GM23338 (cell line): ENCODE measurements at regions not wholly inside any gene's neighbourhood (a gene's known extent, or its start where the extent isn't known, plus 50 kb on each side); places are given as distances from the start of the nearest gene placed in this dataset.
"Not testable (repeated sequence)": the region's sequence is repeated elsewhere in the genome, so short reads cannot be mapped to it uniquely, and the experiment has no call there.

ENCODE experiments used
- ATAC-seq: fragments of 200-7000 bp; cut with Tn5 transposase; 3 replicates; pipeline ENCODE4 v1.9.1; 2020
- DNase-seq: peaks from one replicate; pipeline ENCODE4 v3.0.0-alpha.2; 2015; ENCODE audit warnings: low spot score
- H2AFZ ChIP-seq: fragments of 200-600 bp; sonication (generic); 2 replicates; pipeline ENCODE4 v1.8.0; 2016; ENCODE audit warnings: antibody characterized with exemption, mild to moderate bottlenecking, moderate library complexity
- H3F3A ChIP-seq: fragments of 200-600 bp; sonication (generic); replicated peaks from 2 replicates; pipeline ENCODE4 v1.8.0; 2017; ENCODE audit warnings: antibody characterized with exemption, mixed run types, low read depth
- H3K27ac ChIP-seq: fragments of 200-600 bp; sonication (generic); 2 replicates; pipeline ENCODE4 v1.6.1; 2016; ENCODE audit warnings: low read depth
- H3K27me3 ChIP-seq: fragments of 200-600 bp; sonication (generic); 2 replicates; pipeline ENCODE4 v1.8.0; 2016; ENCODE audit warnings: mild to moderate bottlenecking, mixed run types, moderate library complexity; ENCODE audit not compliant: insufficient read depth
- H3K36me3 ChIP-seq: fragments of 200-600 bp; sonication (generic); 2 replicates; pipeline ENCODE4 v1.8.0; 2016; ENCODE audit warnings: mild to moderate bottlenecking; ENCODE audit not compliant: insufficient read depth
- H3K4me1 ChIP-seq: fragments of 200-600 bp; sonication (generic); 2 replicates; pipeline ENCODE4 v1.8.0; 2016; ENCODE audit warnings: mild to moderate bottlenecking, moderate library complexity; ENCODE audit not compliant: insufficient read depth
- H3K4me2 ChIP-seq: fragments of 200-600 bp; sonication (generic); 2 replicates; pipeline ENCODE4 v1.7.1; 2017; ENCODE audit warnings: mixed run types
- H3K4me3 ChIP-seq: fragments of 200-600 bp; sonication (generic); 2 replicates; pipeline ENCODE4 v1.6.1; 2016; ENCODE audit warnings: mixed run types
- H3K79me2 ChIP-seq: fragments of 200-600 bp; sonication (generic); replicated peaks from 2 replicates; pipeline ENCODE4 v1.8.0; 2017; ENCODE audit warnings: mild to moderate bottlenecking; ENCODE audit not compliant: insufficient read depth
- H3K9me2 ChIP-seq: fragments of 200-600 bp; sonication (generic); 2 replicates; pipeline ENCODE4 v1.8.0; 2017; ENCODE audit not compliant: insufficient read depth
- H4K20me1 ChIP-seq: fragments of 200-600 bp; sonication (generic); replicated peaks from 2 replicates; pipeline ENCODE4 v1.8.0; 2017; ENCODE audit warnings: mild to moderate bottlenecking; ENCODE audit not compliant: insufficient read depth
- H3K27ac Mint-ChIP-seq: 2 replicates; pipeline ENCODE4 v1.8.0; 2020; ENCODE audit warnings: inconsistent platforms, mild to moderate bottlenecking, moderate library complexity, mixed read lengths
- H3K27me3 Mint-ChIP-seq: 3 replicates; pipeline ENCODE4 v1.8.0; 2022; ENCODE audit warnings: low read depth, mild to moderate bottlenecking, moderate library complexity, mixed read lengths, inconsistent platforms; ENCODE audit not compliant: insufficient read depth, poor library complexity
- H3K36me3 Mint-ChIP-seq: 3 replicates; pipeline ENCODE4 v1.8.0; 2021; ENCODE audit warnings: low read depth, mild to moderate bottlenecking, inconsistent platforms, moderate library complexity, mixed read lengths
- H3K4me1 Mint-ChIP-seq: 3 replicates; pipeline ENCODE4 v1.8.0; 2020; ENCODE audit warnings: mild to moderate bottlenecking, inconsistent platforms, mixed read lengths
- H3K4me3 Mint-ChIP-seq: 3 replicates; pipeline ENCODE4 v1.8.0; 2021; ENCODE audit warnings: moderate library complexity, mild to moderate bottlenecking, inconsistent platforms, mixed read lengths
- H3K9me3 Mint-ChIP-seq: 3 replicates; pipeline ENCODE4 v1.8.0; 2020; ENCODE audit warnings: moderate library complexity, mild to moderate bottlenecking, inconsistent platforms, mixed read lengths
- CREB1 ChIP-seq: fragments of 250-450 bp; sonication (Bioruptor Pico); IDR thresholded peaks from 2 replicates; pipeline ENCODE4 v1.5.0; 2020; ENCODE audit warnings: low read depth, mild to moderate bottlenecking, moderate library complexity
- EZH2phosphoT487 ChIP-seq: fragments of 200-600 bp; sonication (generic); IDR thresholded peaks from one replicate; pipeline ENCODE4 v1.8.1; 2018; ENCODE audit warnings: antibody characterized with exemption; ENCODE audit not compliant: unreplicated experiment
- JUNB ChIP-seq: IDR thresholded peaks from one replicate; pipeline ENCODE4 v1.6.1; 2016; ENCODE audit warnings: antibody characterized with exemption; ENCODE audit not compliant: unreplicated experiment
- NANOG ChIP-seq: IDR thresholded peaks from 2 replicates; pipeline ENCODE4 v1.6.1; 2016; ENCODE audit warnings: antibody characterized with exemption, borderline replicate concordance
- POLR2AphosphoS5 ChIP-seq: IDR thresholded peaks from 2 replicates; pipeline ENCODE4 v1.6.1; 2016; ENCODE audit warnings: antibody characterized with exemption, low read depth
- ZNF114 ChIP-seq: fragments of 250-450 bp; sonication (Bioruptor Pico); IDR thresholded peaks from 2 replicates; pipeline ENCODE4 v1.5.0; 2020; ENCODE audit warnings: mild to moderate bottlenecking, moderate library complexity
- TF ChIP-seq, protein P1 (sequence below): IDR thresholded peaks from 2 replicates; pipeline ENCODE4 v1.6.1; 2016; ENCODE audit warnings: antibody characterized with exemption
- TF ChIP-seq, protein P2 (sequence below), 2 experiments: fragments of 200-600 bp in 1 of 2; sonication (generic) in 1 of 2; conservative IDR thresholded peaks; 2 replicates each; pipeline versions ENCODE4 v1.5.1 to v1.6.1; 2016 to 2017; ENCODE audit warnings: antibody characterized with exemption in 2 of 2, low read depth in 2 of 2, mild to moderate bottlenecking in 2 of 2, moderate library complexity in 1 of 2
- TF ChIP-seq, protein P3 (sequence below): IDR thresholded peaks from one replicate; pipeline ENCODE4 v1.6.1; 2018; ENCODE audit warnings: antibody characterized with exemption; ENCODE audit not compliant: unreplicated experiment

DNA sequence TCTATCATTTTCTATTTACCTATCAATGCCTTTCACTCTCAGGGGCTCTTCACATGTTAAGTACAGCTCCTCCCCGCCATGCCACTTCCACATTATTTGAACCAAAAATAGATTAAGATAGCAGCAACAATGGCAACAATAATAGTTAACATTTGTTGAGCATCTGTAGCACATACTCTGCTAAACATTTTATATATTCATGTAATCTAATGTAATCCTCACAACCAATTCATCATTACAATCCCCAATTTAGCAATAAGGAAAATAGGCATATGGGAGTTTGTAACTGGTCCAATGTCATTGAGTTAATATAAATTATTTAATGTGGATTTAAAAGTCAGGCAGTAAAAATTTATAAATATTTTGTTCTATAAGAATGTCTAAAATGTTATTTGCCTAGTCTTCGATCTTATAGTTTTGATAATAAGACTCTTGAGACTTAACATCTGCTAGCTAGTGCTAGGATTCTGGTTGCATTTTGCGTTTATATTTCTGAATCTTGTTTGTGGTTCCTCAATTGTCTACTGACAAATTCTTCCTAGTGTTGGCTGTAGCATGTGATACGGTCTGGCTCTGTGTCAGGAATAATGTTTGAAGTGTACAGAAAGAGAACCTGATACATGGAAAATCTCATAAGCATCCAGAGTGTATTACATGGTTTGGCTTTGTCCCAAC is 621.5 kb upstream of the LUZP2 start:
- H3K27me3 Mint-ChIP-seq, result peaks cover 1% of the 10 kb centered on the region
- H3K27ac Mint-ChIP-seq, result no peak overlapping the region
- Histone ChIP-seq H3F3A (no peaks in the 10 kb centered on the region), H3K27ac (no peak overlapping the region), H3K4me1 (no peaks in the 10 kb centered on the region), H2AFZ (no peak overlapping the region), H3K9me2 (no peaks in the 10 kb centered on the region), H3K4me2 (no peak overlapping the region), H3K27me3 (no peaks in the 10 kb centered on the region), H3K4me3 (no peak overlapping the region), H4K20me1 (no peaks in the 10 kb centered on the region), H3K36me3 (no peaks in the 10 kb centered on the region), H3K79me2 (no peaks in the 10 kb centered on the region)
- TF ChIP-seq, protein P1, sequence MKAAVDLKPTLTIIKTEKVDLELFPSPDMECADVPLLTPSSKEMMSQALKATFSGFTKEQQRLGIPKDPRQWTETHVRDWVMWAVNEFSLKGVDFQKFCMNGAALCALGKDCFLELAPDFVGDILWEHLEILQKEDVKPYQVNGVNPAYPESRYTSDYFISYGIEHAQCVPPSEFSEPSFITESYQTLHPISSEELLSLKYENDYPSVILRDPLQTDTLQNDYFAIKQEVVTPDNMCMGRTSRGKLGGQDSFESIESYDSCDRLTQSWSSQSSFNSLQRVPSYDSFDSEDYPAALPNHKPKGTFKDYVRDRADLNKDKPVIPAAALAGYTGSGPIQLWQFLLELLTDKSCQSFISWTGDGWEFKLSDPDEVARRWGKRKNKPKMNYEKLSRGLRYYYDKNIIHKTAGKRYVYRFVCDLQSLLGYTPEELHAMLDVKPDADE, result no peak
- no peak for TF ChIP-seq ZNF114 (CRISPR knock-in tag)
- TF ChIP-seq, protein P2, sequence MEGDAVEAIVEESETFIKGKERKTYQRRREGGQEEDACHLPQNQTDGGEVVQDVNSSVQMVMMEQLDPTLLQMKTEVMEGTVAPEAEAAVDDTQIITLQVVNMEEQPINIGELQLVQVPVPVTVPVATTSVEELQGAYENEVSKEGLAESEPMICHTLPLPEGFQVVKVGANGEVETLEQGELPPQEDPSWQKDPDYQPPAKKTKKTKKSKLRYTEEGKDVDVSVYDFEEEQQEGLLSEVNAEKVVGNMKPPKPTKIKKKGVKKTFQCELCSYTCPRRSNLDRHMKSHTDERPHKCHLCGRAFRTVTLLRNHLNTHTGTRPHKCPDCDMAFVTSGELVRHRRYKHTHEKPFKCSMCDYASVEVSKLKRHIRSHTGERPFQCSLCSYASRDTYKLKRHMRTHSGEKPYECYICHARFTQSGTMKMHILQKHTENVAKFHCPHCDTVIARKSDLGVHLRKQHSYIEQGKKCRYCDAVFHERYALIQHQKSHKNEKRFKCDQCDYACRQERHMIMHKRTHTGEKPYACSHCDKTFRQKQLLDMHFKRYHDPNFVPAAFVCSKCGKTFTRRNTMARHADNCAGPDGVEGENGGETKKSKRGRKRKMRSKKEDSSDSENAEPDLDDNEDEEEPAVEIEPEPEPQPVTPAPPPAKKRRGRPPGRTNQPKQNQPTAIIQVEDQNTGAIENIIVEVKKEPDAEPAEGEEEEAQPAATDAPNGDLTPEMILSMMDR (conservative IDR thresholded peaks at IDR 0.05; ENCODE audit: low read depth in 2 of 2), result no peak
- TF ChIP-seq CREB1 (CRISPR knock-in tag), result no peak
- no peak for TF ChIP-seq EZH2phosphoT487
- no peak overlapping the region for H3K4me3 Mint-ChIP-seq
- H3K4me1 Mint-ChIP-seq, result peaks cover 7% of the 10 kb centered on the region
- ATAC-seq (no peak), DNase-seq (no peak)
- H3K9me3 Mint-ChIP-seq, result peaks cover 5% of the 10 kb centered on the region; the same call in 1 of the 3 replicates
- H3K36me3 Mint-ChIP-seq, result peaks cover 3% of the 10 kb centered on the region; the same call in 1 of the 3 replicates

DNA sequence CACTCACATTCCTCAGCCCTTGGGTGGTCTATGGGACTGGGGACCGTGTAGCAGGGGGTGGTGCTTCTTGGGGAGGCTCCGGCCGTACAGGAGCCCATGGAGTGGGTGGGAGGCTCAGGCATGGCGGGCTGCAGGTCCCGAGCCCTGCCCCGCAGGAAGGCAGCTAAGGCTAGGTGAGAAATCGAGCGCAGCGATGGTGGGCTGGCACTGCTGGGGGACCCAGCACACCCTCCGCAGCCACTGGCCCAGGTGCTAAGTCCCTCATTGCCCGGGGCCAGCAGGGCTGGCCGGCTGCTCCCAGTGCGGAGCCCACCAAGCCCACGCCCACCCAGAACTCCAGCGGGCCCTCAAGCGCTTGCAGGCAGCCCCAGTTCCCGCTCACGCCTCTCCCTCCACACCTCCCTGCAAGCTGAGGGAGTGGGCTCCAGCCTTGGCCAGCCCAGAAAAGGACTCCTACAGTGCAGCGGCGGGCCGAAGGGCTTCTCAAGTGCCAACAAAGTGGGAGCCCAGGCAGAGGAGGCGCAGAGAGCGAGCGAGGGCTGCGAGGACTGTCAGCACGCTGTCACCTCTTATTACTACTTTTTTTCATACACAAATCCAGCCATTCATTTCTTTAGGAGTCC is 613.3 kb upstream of the LUZP2 start:
- not testable (repeated sequence) for H3K27ac ChIP-seq

DNA sequence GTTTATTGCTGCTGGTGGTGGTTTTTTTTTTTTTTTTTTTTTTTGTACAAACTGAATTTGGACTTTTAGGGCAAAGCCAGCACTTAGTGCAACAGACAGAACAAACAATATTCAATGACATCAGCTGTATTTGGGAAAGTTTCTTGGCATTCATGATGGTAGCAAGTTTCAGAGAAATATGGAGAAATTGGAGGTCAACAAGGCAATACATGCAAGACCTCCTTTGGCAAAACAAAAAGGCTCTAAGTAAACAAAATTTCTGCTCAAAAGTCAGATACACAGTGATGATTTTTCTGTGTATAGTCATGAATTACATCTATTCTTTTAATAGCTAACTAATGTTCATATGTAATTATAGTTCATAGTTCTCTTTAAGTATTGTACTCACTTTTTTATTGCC is 612.5 kb upstream of the LUZP2 start:
- Histone ChIP-seq H2AFZ (no peak overlapping the region), H3F3A (no peaks in the 10 kb centered on the region), H3K4me1 (peaks cover 18% of the 10 kb centered on the region; the same call in 1 of the 2 replicates), H3K4me2 (no peak overlapping the region), H3K27ac (no peak overlapping the region), H3K36me3 (no peaks in the 10 kb centered on the region), H3K27me3 (no peaks in the 10 kb centered on the region), H3K9me2 (peaks cover 2% of the 10 kb centered on the region; the same call in 1 of the 2 replicates), H3K79me2 (no peaks in the 10 kb centered on the region), H4K20me1 (no peaks in the 10 kb centered on the region), H3K4me3 (no peak overlapping the region)
- ATAC-seq (no peak), DNase-seq (no peak)
- H3K9me3 Mint-ChIP-seq, result peaks cover 6% of the 10 kb centered on the region; the same call in 1 of the 3 replicates
- no peaks in the 10 kb centered on the region for H3K27me3 Mint-ChIP-seq
- no peak overlapping the region for H3K4me3 Mint-ChIP-seq
- H3K4me1 Mint-ChIP-seq, result peaks cover 6% of the 10 kb centered on the region
- H3K27ac Mint-ChIP-seq, result no peak overlapping the region
- 0 out of 3 replicates have a peak, but pooled peaks cover 3% of the 10 kb centered on the region for H3K36me3 Mint-ChIP-seq
- TF ChIP-seq EZH2phosphoT487 (no peak), JUNB (no peak), NANOG (no peak), POLR2AphosphoS5 (no peak)
- TF ChIP-seq, protein P2 (conservative IDR thresholded peaks at IDR 0.05; ENCODE audit: low read depth in 2 of 2), result no peak
- TF ChIP-seq, protein P3, sequence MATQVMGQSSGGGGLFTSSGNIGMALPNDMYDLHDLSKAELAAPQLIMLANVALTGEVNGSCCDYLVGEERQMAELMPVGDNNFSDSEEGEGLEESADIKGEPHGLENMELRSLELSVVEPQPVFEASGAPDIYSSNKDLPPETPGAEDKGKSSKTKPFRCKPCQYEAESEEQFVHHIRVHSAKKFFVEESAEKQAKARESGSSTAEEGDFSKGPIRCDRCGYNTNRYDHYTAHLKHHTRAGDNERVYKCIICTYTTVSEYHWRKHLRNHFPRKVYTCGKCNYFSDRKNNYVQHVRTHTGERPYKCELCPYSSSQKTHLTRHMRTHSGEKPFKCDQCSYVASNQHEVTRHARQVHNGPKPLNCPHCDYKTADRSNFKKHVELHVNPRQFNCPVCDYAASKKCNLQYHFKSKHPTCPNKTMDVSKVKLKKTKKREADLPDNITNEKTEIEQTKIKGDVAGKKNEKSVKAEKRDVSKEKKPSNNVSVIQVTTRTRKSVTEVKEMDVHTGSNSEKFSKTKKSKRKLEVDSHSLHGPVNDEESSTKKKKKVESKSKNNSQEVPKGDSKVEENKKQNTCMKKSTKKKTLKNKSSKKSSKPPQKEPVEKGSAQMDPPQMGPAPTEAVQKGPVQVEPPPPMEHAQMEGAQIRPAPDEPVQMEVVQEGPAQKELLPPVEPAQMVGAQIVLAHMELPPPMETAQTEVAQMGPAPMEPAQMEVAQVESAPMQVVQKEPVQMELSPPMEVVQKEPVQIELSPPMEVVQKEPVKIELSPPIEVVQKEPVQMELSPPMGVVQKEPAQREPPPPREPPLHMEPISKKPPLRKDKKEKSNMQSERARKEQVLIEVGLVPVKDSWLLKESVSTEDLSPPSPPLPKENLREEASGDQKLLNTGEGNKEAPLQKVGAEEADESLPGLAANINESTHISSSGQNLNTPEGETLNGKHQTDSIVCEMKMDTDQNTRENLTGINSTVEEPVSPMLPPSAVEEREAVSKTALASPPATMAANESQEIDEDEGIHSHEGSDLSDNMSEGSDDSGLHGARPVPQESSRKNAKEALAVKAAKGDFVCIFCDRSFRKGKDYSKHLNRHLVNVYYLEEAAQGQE, result no peak

More for the DNA sequence above, 613.3 kb upstream of the LUZP2 start:
- not testable (repeated sequence) for DNase-seq, H2AFZ ChIP-seq, H3K4me3 ChIP-seq, H3K27me3 ChIP-seq, H4K20me1 ChIP-seq, H3K36me3 Mint-ChIP-seq, H3K9me2 ChIP-seq, H3K27ac Mint-ChIP-seq, H3K27me3 Mint-ChIP-seq, ATAC-seq, H3K79me2 ChIP-seq, H3K36me3 ChIP-seq, H3F3A ChIP-seq, H3K4me2 ChIP-seq, H3K9me3 Mint-ChIP-seq, H3K4me1 Mint-ChIP-seq, H3K4me3 Mint-ChIP-seq
- peaks cover 18% of the 10 kb centered on the region; the same call in 1 of the 2 replicates for H3K4me1 ChIP-seq
